ENCODE measurements at regions not wholly inside any gene's neighbourhood (a gene's known extent, or its start where the extent isn't known, plus 50 kb on each side); places are given as distances from the start of the nearest gene placed in this dataset.

- TF ChIP-seq EGR1 (IDR thresholded peaks at IDR 0.05) (no peak), CEBPB (IDR thresholded peaks at IDR 0.05) (no peak), NFIC (IDR thresholded peaks at IDR 0.05) (no peak), TEAD4 (IDR thresholded peaks at IDR 0.05) (no peak), YY1 (IDR thresholded peaks at IDR 0.05; ENCODE audit: low read depth) (no peak), EP300 (IDR thresholded peaks at IDR 0.05; ENCODE audit: borderline replicate concordance) (no peak), TCF12 (IDR thresholded peaks at IDR 0.05; ENCODE audit: low read depth) (no peak), MAX (IDR thresholded peaks at IDR 0.05) (no peak), CREB1 (IDR thresholded peaks at IDR 0.05; ENCODE audit: low read depth) (no peak), REST (IDR thresholded peaks at IDR 0.05; ENCODE audit: low read depth) (no peak), TAF1 (IDR thresholded peaks at IDR 0.05; ENCODE audit: low read depth) (no peak), USF1 (IDR thresholded peaks at IDR 0.05) (no peak), ZBTB7A (IDR thresholded peaks at IDR 0.05; ENCODE audit: low read depth) (no peak), FOXM1 (IDR thresholded peaks at IDR 0.05; ENCODE audit: borderline replicate concordance, low read depth) (no peak), RAD21 (IDR thresholded peaks at IDR 0.05; ENCODE audit: low read depth) (no peak)
These were observed 729.8 kb upstream of the SLC10A2 start for GRCh38 chr13:103795892-103796478.

- TF ChIP-seq CREB1 (IDR thresholded peaks at IDR 0.05; ENCODE audit: low read depth) = no peak
- no peak for TF ChIP-seq REST (IDR thresholded peaks at IDR 0.05; ENCODE audit: low read depth)
- no peak for TF ChIP-seq EP300 (IDR thresholded peaks at IDR 0.05; ENCODE audit: borderline replicate concordance)
These were observed 728.3 kb upstream of the SLC10A2 start for GRCh38 chr13:103794526-103794925.

GRCh38 chr13:103788061-103788652 lies 721.9 kb upstream of the SLC10A2 start:
- TF ChIP-seq EGR1 (IDR thresholded peaks at IDR 0.05) (no peak), RAD21 (IDR thresholded peaks at IDR 0.05; ENCODE audit: low read depth) (0 out of 2 replicates have a peak, but pooled peaks have one; percentile 7), TAF1 (IDR thresholded peaks at IDR 0.05; ENCODE audit: low read depth) (no peak)

- TF ChIP-seq EP300 (IDR thresholded peaks at IDR 0.05; ENCODE audit: borderline replicate concordance) (no peak), RAD21 (IDR thresholded peaks at IDR 0.05; ENCODE audit: low read depth) (peak; percentile 15; the same call in 1 of the 2 replicates)
These were observed 706.4 kb upstream of the SLC10A2 start for GRCh38 chr13:103772576-103772975.

GRCh38 chr13:103762523-103762922 lies 696.3 kb upstream of the SLC10A2 start:
- no peak for TF ChIP-seq REST (IDR thresholded peaks at IDR 0.05; ENCODE audit: low read depth)

GRCh38 chr13:103759361-103759760 lies 693.1 kb upstream of the SLC10A2 start:
- TF ChIP-seq EP300 (IDR thresholded peaks at IDR 0.05; ENCODE audit: borderline replicate concordance) (no peak), TEAD4 (IDR thresholded peaks at IDR 0.05) (no peak), CREB1 (IDR thresholded peaks at IDR 0.05; ENCODE audit: low read depth) (no peak), USF1 (IDR thresholded peaks at IDR 0.05) (no peak), RAD21 (IDR thresholded peaks at IDR 0.05; ENCODE audit: low read depth) (no peak)
